ENCODE measurements at regions not wholly inside any gene's neighbourhood (a gene's known extent, or its start where the extent isn't known, plus 50 kb on each side); places are given as distances from the start of the nearest gene placed in this dataset.

GRCh38 chr5:125549322-125549911 is 803.0 kb upstream of the ZNF608 start:
- TF ChIP-seq EP300 (IDR thresholded peaks at IDR 0.05) (no peak), CTCF (IDR thresholded peaks at IDR 0.05) (no peak)

All from esophagus muscularis mucosa (tissue), 3 donors.